ENCODE measurements at regions not wholly inside any gene's neighbourhood (a gene's known extent, or its start where the extent isn't known, plus 50 kb on each side); places are given as distances from the start of the nearest gene placed in this dataset.
"Not testable (repeated sequence)": the region's sequence is repeated elsewhere in the genome, so short reads cannot be mapped to it uniquely, and the experiment has no call there.

- DNase-seq = no peak
These were observed 768.8 kb upstream of the GRAMD2B start for GRCh38 chr5:125654392-125654791.

GRCh38 chr5:125655156-125655555, 768.1 kb upstream of the GRAMD2B start:
- no peak for DNase-seq

- no peak for DNase-seq
These were observed 765.3 kb upstream of the GRAMD2B start for GRCh38 chr5:125657936-125658335.

- DNase-seq = no peak
These were observed 763.7 kb upstream of the GRAMD2B start for GRCh38 chr5:125659316-125660023.

- DNase-seq = no peak
These were observed 762.8 kb upstream of the GRAMD2B start for GRCh38 chr5:125660231-125660895.

- DNase-seq = no peak
These were observed 761.6 kb upstream of the GRAMD2B start for GRCh38 chr5:125661584-125661983.

GRCh38 chr5:125668884-125669283, 754.3 kb upstream of the GRAMD2B start:
- no peak for DNase-seq

GRCh38 chr5:125673359-125673950, 749.8 kb upstream of the GRAMD2B start:
- no peak for DNase-seq

GRCh38 chr5:125679522-125679921, 743.7 kb upstream of the GRAMD2B start:
- DNase-seq = no peak

GRCh38 chr5:125683669-125684068, 739.5 kb upstream of the GRAMD2B start:
- DNase-seq = no peak

GRCh38 chr5:125685771-125686170, 737.4 kb upstream of the GRAMD2B start:
- DNase-seq = no peak

GRCh38 chr5:125691738-125692530, 731.3 kb upstream of the GRAMD2B start:
- DNase-seq = not testable (repeated sequence)

- DNase-seq = no peak
These were observed 727.1 kb upstream of the GRAMD2B start for GRCh38 chr5:125695996-125696655.

GRCh38 chr5:125696762-125697161, 726.4 kb upstream of the GRAMD2B start:
- no peak for DNase-seq

- DNase-seq = no peak
These were observed 724.8 kb upstream of the GRAMD2B start for GRCh38 chr5:125698420-125698819.

GRCh38 chr5:125699860-125700259, 723.3 kb upstream of the GRAMD2B start:
- DNase-seq = no peak

GRCh38 chr5:125700380-125700861, 722.8 kb upstream of the GRAMD2B start:
- no peak for DNase-seq

- no peak for DNase-seq
These were observed 719.6 kb upstream of the GRAMD2B start for GRCh38 chr5:125703616-125704015.

- DNase-seq = no peak
These were observed 718.3 kb upstream of the GRAMD2B start for GRCh38 chr5:125704888-125705287.

GRCh38 chr5:125708583-125708982, 714.6 kb upstream of the GRAMD2B start:
- DNase-seq = no peak

GRCh38 chr5:125710745-125711144, 712.5 kb upstream of the GRAMD2B start:
- no peak for DNase-seq

GRCh38 chr5:125712397-125712796, 710.8 kb upstream of the GRAMD2B start:
- no peak for DNase-seq

Data from T-helper 2 cell (primary cell).